WTC11 (cell line): ENCODE measurements at regions not wholly inside any gene's neighbourhood (a gene's known extent, or its start where the extent isn't known, plus 50 kb on each side); places are given as distances from the start of the nearest gene placed in this dataset.

Experiments used
- JUN ChIP-seq: sonication (generic); formaldehyde crosslinking; IDR thresholded peaks from 2 replicates; pipeline ENCODE4 v1.8.0; 2023; ENCODE audit warnings: mild to moderate bottlenecking, missing genetic modification reagents
- SP1 ChIP-seq: sonication (generic); formaldehyde crosslinking; conservative IDR thresholded peaks from 2 replicates; pipeline ENCODE4 v1.8.1; 2022; ENCODE audit warnings: missing genetic modification reagents
- TF ChIP-seq, protein P1 (sequence below): sonication (generic); formaldehyde crosslinking; IDR thresholded peaks from 2 replicates; pipeline ENCODE4 v1.8.0; 2022; ENCODE audit warnings: mild to moderate bottlenecking, missing genetic modification reagents
- TF ChIP-seq, protein P2 (sequence below): fragments of 200-600 bp; IDR thresholded peaks from 2 replicates; pipeline ENCODE4 v1.8.0; 2022; ENCODE audit warnings: antibody characterized with exemption

DNA sequence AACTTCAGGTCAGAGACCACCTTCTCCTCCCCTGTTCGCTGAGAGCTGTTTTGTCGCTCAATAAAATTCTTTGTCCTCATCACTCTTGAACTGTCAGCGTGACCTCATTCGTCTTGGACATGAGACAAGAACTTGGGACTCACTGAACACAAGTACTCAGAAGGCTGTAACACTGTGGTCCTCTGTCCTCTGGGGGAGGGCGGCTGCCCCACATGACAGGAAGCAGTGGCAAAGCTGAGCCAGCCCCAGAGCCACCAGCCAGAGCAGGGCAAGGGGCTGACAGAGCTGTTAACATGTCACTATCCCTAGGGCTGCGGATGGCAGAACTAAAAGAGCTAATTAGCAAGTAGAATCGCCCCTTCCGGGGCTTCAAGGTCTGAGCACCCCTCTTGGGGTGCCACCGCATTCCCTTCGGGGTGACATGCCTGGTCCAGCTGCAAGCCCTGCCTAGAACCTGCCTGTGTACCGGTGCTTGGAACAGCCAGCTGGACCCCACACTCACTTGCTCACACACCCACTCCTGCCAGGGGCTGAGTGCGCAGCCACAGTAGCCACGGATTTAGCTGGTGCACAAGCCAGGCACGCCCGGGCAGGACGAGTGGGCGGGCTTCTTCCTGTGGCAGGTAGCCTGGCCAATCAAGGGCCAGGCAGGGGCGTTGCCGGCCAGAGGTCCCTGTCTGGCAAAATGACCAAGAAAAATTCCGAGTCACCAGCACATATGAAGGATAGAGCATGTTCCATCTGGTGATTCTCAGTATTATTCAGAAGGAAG lies 648.6 kb upstream of the AGA start:
- TF ChIP-seq, protein P1, sequence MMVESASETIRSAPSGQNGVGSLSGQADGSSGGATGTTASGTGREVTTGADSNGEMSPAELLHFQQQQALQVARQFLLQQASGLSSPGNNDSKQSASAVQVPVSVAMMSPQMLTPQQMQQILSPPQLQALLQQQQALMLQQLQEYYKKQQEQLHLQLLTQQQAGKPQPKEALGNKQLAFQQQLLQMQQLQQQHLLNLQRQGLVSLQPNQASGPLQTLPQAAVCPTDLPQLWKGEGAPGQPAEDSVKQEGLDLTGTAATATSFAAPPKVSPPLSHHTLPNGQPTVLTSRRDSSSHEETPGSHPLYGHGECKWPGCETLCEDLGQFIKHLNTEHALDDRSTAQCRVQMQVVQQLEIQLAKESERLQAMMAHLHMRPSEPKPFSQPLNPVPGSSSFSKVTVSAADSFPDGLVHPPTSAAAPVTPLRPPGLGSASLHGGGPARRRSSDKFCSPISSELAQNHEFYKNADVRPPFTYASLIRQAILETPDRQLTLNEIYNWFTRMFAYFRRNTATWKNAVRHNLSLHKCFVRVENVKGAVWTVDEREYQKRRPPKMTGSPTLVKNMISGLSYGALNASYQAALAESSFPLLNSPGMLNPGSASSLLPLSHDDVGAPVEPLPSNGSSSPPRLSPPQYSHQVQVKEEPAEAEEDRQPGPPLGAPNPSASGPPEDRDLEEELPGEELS (CRISPR knock-in tag): no peak
- TF ChIP-seq JUN (CRISPR knock-in tag): no peak
- TF ChIP-seq SP1 (CRISPR knock-in tag): no peak
- TF ChIP-seq, protein P2, sequence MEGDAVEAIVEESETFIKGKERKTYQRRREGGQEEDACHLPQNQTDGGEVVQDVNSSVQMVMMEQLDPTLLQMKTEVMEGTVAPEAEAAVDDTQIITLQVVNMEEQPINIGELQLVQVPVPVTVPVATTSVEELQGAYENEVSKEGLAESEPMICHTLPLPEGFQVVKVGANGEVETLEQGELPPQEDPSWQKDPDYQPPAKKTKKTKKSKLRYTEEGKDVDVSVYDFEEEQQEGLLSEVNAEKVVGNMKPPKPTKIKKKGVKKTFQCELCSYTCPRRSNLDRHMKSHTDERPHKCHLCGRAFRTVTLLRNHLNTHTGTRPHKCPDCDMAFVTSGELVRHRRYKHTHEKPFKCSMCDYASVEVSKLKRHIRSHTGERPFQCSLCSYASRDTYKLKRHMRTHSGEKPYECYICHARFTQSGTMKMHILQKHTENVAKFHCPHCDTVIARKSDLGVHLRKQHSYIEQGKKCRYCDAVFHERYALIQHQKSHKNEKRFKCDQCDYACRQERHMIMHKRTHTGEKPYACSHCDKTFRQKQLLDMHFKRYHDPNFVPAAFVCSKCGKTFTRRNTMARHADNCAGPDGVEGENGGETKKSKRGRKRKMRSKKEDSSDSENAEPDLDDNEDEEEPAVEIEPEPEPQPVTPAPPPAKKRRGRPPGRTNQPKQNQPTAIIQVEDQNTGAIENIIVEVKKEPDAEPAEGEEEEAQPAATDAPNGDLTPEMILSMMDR: no peak
